Epidermal melanocyte (primary cell): ENCODE measurements at regions not wholly inside any gene's neighbourhood (a gene's known extent, or its start where the extent isn't known, plus 50 kb on each side); places are given as distances from the start of the nearest gene placed in this dataset.

ENCODE experiments used
- DNase-seq: peaks from one replicate; pipeline ENCODE4 v3.0.0; 2011; ENCODE audit warnings: low spot score; ENCODE audit not compliant: insufficient read length

DNA sequence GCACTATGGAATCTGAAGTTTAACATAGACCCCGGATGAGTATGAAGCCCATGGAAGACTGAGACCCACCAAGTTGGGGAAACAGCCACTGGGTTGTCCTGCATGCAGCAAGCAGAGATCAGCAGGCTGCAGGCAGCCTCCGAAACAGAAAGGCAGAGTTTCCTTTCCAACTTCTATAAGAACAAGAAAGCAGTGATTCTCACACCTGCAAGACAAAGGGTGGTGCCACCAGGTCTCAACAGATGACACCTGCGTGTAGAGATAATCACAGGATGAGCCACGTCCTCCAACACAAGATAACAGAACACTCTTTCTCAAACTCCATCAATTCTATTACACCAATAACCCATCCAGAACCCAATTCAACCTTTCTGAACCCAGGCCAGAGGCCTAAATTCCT, 457.9 kb downstream of the FOXO1 start:
- DNase-seq: no peak

DNA sequence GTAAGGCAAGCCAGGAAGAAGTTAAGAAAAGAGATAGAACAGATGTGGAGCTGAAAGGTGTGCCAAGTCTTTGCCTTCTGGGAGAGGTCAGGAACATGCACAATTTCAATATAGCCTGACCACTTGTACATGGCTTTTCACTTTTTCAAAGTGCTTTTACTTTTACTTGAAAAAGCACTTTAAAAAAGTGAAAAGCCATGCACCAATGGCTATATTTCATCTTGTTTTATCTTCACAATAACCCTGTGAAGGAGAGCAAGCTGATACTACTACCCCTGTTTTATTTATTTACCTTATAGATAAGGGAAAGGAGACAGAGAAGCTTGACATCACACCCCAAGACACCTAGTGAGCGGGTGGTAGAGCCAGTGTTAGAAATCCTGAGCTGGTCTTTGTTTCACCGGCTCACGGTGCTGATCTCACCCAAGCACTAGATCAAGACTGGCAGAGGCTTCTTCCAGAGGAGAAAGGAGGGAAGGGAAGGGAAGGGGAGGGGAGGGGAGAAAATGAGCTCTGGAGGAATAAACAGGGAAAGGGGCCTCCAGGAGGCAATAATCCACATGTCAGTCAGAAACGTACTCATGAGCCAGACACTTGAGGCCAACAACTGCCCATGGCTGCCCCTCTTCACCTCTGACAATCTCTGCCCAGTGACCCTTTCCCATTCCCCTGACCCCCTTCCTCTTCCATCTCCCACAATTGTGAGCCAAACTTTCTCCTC, 455.4 kb downstream of the FOXO1 start:
- DNase-seq: no peak

DNA sequence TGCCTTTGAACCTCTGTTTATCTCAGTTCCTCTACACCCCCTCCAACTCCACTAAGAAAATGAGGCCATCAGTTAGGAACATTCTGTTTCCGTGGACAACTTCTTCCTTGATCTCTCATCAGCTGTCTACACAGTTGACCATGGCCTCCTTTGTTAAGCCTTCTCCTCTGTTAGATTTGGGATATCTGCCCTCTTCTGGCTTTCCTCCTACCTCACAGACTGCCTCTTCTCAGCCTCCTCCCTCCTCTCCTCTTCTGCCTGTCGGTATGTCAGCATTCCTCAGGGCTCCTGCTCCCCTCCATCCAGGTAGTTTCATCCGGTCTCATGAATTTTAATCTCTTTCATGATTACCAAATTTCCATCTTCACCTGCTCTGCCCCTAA, 454.9 kb downstream of the FOXO1 start:
- DNase-seq: no peak

DNA sequence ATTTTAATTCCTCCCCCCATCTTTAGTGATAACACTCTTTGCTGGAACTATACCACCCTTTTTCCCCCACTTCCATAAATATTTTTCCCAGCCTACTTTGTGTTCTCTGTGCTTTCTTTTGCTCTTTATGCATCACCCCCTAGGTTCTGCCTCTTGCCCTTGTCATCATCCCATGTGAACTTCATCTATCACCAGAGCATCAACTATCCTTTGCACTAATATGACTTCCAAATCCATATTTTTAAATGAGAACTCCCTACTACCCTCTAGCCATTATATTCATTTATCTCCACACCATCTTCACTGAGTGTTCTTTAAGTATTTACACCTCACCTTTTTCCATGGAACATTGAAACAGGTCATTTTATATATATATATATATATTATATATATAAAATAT, 452.7 kb downstream of the FOXO1 start:
- no peak for DNase-seq

DNA sequence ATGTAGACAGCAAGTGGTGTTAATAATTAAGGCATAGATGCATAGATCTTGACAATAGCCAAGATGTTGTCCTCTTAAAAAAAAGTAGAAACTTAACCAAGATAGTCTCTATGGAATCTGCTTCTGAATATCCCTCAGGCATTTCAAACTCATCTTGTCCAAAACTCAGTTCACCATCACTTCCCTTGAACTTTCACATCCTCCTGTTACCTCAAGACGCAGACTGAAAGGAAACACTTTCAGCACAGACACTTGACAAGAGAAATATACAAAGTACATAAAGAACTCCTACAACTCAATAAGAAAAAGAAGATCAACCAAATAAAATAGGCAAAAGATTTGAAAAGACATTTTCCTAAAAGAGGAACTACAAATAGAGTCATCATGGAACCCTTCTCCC, 451.1 kb downstream of the FOXO1 start:
- no peak for DNase-seq

DNA sequence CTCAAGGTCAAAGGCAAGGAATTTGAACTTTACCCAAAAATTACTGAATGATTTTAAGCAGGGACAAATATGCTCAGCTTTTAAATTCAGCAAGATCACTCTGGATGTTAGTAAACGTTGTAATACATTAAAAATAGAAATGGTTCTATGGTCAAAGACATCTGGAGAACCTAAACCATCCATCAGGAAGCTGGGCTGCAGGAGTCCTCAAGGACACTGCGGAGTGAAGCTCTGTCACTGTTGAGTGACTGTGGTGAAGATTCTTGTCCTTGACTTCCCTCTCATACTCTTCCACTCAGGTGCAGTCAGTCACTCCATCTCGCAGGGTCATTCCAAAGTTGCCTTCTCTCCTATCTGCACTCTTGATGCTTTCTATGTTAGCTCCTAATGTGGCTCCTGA, 450.7 kb downstream of the FOXO1 start:
- DNase-seq: no peak

DNA sequence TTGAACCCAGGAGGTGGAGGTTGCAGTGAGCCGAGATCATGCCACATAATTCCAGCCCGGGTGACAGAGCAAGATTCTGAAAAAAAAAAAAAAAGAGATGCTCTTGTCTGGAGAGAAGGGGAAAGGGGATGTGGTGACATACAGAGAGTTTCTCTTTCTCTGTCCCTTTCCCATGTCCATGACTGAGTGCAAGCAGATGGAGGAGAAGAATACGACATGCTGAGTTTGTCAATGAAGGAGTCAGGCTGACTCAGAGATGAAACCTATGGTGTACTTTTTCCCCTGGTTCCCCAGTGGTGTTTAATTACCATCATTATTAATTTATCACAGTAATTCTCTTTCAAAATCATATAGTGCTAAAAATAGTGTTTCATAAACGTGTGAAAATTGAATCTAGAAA, 448.8 kb downstream of the FOXO1 start:
- no peak for DNase-seq

DNA sequence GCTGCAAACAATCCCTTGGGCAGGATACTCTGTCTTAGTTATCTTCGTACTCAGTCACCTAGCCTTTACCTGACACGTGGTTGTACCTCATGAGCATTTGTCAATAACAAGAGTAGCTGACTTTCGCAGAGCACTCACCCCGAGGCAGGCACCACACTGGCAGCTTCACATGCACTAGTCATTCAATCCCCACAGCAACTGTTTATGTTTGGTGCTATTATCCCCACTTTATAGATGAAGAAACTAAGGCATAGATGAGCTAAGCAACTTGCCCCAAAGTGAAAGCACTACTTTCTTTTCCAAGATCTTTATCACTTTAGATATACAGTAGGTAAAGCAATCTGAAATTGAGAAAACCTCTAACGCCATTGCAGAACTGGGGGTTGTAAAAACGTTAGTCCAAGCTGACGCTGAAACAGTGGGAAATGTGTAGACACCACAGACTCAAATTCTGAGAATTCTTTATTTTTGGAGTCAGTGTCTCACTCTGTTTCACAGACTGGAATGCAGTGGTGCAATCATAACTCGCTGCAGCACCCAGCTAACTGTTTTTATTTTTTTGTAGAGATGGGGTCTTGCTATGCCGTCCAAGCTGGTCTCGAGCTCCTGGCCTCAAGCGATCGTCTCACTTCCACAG, 446.0 kb downstream of the FOXO1 start:
- no peak for DNase-seq

DNA sequence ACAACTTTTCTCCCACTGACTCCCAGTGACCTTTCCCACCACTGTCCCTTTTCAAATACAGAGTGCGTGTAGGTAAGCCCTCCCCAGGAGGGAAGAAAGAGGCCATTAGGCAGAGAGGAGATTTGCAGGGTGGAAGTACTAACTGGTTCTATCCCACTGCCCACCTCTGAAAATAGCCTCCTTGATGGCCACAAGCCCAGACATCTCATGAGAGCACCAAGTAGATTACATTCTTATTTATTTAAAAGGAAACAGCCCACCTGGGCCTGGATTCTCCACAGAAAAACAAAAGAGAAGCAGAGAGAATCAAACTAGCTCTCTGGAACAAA, 445.3 kb downstream of the FOXO1 start:
- DNase-seq: no peak

DNA sequence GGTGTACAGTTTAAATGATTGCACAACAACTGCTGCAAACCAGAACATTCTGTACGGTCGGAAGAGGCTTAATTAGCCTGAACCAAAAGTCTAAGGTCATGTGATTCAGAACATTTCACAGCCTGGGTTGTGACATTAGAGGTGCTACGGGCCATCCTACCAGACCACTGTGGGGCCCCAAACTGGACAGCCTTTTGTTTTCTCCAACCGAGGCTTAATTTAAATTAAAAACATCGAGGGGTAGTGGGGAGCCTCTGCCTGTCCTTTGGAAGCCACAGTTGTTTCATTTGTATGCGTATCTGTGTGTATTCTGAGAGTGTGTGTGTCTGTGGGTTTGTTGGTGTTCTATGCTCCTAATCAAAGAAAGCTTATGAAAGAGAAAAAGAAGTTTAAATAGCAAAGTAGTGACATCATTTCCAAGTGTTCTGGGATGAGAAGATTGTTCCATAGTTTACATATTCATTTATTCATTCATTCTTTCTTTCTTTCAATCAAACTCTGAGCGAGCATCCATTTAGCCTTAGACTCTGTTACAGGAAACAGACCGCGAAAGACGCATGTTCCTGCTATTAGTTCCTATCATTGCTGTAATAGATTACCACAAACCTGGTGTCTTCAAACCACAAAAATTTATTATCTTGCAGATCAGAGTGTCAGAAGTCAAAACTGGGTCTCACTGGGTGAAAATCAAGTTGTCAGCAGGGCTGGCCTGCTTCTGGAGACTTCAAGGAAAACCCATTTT, 444.8 kb downstream of the FOXO1 start:
- DNase-seq: no peak

DNA sequence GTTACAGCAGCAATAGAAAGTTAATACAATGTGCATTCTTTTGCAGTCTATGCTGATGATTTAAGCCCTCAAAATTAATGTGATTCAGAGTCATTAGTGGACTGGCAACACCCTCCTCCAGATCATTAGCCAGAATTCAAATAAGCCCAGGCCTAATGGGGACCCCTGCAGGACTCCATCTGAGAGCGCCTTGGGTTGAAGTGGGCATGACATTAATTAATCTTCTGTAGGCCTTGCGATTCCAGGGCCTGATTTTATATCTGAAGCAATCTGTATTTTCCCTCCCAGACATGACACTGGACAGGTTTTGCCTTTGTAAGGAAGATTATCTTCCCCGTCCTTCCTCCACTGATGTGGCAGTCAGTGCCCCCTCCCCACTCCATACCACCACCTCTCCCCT, 442.9 kb downstream of the FOXO1 start:
- DNase-seq: no peak

DNA sequence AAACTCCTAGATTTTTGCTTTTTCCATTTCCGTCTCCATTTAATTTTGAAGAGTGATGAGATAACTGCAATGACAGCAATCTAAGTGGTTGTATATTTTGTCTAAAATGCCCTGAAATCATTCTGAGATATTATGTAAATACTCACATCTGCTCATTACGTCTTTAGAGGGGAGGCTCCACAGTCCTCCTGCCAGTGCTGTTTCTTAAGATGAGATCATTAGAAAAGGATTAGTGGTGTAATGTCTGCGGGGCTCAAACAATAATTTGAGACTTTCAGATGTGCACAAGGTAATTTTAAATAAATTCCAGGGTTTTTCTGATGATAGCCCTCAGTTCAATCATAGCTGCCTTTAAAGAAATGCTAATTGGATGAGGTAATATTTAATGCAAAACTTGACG, 437.9 kb downstream of the FOXO1 start:
- no peak for DNase-seq

DNA sequence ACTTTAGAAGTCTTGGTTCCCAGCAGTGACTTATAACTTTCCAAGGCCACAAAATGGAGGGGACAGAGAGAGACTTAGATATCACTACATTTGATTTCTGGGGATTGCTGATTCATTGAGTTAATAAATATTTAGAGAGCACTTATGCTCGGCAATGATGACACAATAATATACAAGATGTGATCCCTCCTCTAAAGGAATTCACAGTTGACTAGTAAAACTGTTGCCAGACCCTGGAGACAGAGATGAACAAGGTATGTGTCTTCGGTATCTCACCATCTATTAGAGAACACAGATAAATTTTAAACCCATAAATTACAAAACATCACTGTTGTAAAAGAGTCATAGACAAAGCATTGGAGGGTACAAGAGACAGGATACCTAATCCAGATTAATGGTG, 437.5 kb downstream of the FOXO1 start:
- DNase-seq: no peak

DNA sequence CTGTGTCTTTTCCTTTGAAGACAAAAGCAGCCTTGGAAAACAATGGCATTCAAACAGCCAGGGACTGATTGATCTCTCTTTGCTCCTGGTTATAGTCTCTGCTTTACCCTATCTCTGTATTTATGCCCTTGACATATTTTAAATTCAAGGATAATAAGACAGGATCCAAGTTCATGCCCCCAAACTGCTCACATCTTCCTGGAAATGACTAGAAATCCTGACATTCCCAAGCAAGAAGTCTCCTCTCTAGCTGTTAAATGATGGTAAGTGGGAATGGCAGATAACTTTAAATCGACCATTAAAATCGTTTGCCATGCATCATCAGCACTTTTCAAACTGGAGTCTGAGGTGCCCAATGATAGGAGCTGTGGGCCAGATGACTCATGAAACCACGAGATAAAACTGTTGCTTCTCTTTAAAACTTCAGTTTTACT, 435.6 kb downstream of the FOXO1 start:
- no peak for DNase-seq

DNA sequence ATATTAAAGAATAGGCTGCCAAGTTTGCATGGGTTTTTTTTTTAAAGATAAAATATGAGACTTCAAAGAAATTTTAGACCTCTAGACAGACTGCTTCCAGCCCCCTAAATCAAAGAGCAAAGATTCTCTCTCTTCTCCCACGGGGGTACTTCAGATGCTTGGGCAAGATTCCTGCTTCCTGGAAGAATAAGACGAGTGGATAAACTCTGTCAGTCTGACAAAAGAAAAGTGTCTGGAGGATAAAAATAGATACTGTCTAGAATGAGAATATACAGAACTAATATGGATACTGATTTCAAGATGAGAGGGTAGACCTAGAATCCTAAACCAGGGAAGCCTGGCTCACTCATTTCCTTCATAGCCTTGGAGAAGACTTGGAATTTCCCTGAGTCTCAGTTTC, 435.1 kb downstream of the FOXO1 start:
- DNase-seq: no peak

DNA sequence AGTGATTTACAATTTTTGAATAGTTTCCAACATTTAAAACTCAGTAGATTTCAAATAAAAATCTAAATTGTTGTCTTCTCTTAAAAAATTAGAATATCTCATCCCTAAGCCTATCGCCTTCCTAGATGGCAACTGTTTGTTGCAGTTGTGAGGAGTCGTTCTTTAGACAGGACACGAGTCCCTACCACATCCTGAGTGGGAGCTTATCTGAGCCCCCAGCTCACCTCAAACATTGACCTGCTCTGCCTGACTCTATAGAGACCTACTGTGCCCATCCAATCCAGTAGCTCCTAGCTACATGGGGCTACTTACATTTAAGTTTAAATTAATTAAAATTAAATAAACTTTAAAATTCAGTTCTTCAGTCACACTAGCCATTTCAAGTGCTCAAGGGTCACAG, 434.7 kb downstream of the FOXO1 start:
- no peak for DNase-seq

DNA sequence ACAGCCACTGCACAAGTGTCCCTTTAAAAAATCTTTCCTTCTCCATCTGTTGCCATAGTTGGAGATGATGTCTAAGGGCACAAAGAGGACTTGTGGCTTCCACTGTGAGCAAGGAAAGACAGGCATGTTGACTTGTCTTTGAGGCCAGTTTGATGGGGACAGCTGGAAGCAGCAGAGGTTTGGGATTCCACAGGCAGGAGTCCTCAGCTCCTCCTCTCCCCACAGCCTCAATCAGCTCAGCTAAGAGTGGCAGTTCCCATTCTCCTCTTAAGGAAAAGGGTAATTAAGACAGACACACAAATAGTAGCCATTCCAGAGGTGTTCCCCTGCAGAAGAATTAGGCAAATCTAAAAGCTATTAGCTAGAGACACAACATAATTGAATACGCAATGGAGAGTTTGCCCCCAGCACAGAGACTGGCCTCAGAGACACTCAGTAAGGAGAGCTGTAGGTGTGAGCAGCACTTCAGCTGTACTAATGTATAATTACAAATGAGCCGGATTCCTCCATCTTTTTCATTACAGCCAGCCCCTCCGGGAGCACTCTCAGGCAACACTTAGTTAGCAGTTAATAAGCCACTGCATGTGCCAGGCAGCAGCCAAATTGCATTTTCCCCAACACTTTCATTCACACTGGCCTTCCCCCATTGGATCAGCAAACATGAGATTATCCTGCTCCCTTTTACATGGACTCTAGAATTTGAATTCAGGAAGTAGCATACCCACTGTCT, 434.0 kb downstream of the FOXO1 start:
- no peak for DNase-seq

DNA sequence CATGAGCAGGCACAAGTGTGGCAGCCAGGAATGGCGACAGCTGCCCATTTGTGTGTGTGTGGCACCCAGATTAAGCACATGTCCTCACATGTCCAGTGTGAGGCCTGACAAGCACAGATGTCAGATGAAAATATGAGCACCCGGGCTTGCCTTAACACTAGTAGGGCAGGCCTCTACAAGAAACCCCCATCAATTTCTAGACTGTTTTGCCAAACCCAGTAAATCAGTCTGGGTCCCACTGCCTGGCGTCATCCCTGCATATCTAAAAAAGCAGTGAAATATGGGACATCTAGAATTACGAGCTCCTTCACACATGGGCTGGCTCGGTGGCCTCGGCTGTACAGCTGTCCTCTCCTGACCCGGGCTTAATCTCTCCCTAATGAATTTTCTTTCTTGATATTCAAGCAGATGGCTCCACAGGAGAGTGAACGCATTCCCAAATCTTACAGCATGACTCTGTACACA, 432.7 kb downstream of the FOXO1 start:
- DNase-seq: no peak

DNA sequence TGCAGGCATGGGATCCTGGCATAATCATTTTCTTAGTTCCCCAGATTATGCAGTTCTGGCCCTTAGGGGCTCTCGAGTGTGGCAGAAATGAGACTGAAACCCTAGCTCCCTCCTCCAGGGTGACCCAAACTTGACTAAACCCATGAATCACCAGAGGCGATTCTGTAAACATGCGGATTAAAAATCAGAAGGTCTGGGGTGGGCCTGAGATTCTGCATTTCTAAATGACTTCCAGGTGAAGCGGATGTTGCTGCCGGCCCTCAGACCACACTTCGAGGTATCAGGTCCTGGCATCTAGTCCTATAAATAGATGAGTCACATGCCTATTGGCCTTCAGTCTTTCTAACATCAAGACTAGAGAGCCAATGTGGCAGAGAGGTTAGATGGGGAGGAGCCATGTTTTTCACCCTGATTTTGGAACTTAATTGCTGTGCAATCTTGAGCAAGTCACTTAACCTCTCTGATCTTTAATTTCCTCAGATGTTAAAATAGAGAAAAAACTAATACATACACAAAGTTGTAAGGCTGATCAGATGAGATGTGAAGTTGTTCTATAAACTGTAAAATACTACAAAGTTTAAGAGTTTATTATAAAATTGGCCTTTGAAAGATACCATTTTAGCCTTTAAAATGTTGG, 431.2 kb downstream of the FOXO1 start:
- no peak for DNase-seq

DNA sequence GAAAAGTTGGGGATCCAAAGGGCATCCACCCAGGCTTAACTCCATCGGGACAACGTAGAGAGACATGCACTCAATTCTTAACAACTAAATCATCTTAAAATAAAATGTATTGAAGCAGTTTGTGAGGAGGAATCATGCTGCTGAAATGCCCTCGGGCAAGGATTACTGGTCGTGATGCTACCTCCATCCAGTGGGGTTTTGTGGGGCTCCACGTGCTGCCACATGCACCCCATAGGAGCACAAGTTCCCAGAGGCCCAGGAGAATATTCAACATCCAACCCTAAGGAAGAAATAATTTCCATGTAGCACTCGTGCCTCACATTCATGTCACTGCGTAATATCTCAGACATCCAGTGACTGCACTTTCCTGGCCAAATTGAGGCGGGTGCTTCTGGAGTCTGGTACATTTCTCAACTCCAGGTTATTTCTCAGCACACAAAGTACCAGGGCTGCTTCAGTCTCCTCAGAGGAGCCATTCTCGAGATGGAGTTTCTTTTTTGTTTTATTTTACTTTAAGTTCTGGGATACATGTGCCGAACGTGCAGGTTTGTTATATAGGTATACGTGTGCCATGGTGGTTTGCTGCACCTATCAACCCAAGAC, 429.8 kb downstream of the FOXO1 start:
- no peak for DNase-seq

DNA sequence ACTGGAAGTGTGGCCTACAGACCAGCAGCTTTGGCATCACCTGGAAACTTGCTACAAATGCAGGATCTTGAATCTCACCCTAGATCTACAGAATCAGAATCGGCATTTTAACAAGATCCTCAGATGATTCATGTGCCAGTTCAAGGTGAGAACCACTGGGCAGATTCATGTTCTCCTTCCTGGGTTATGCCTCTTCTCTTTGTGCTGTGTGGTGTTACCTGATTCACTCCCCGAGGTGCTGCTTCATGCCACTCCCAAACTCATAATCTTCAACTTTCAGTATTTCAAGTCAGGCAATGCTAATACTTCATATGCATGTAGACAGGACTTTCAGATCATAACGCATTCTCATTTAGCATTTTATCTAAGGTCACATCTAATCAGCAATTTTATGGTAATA, 427.7 kb downstream of the FOXO1 start:
- DNase-seq: no peak
